ENCODE measurements at regions not wholly inside any gene's neighbourhood (a gene's known extent, or its start where the extent isn't known, plus 50 kb on each side); places are given as distances from the start of the nearest gene placed in this dataset.

- Histone ChIP-seq H3K36me3 (ENCODE audit: control insufficient read depth in 2 of 2, insufficient read depth in 1 of 2, low read length in 2 of 2) (no peaks in the 10 kb centered on the region), H3K4me3 (ENCODE audit: low read depth, low read length) (no peak overlapping the region), H3K4me1 (ENCODE audit: control insufficient read depth, insufficient read depth, low read length) (no peaks in the 10 kb centered on the region), H3K27ac (ENCODE audit: extremely low read depth, low read depth, low read length) (no peak overlapping the region), H3K9me3 (ENCODE audit: control insufficient read depth, insufficient read depth, low read depth, low read length) (no peaks in the 10 kb centered on the region)
- ChIA-PET POLR2A (no interaction called here), CTCF (no interaction called here)
- no peak for TF ChIP-seq GFI1B (tag by site-specific recombination; IDR thresholded peaks at IDR 0.05)
- no peak for TF ChIP-seq ZBTB49 (tag by site-specific recombination; IDR thresholded peaks at IDR 0.05; ENCODE audit: low read depth)
- TF ChIP-seq PBX3 (CRISPR knock-in tag; IDR thresholded peaks at IDR 0.05): no peak
- no peak for TF ChIP-seq ZNF223 (tag by site-specific recombination; IDR thresholded peaks at IDR 0.05)
- no peak for TF ChIP-seq ZNF311 (tag by site-specific recombination; IDR thresholded peaks at IDR 0.05; ENCODE audit: borderline replicate concordance)
- no peak for TF ChIP-seq ZNF747 (tag by site-specific recombination; IDR thresholded peaks at IDR 0.05)
- TF ChIP-seq ZNF830 (tag by site-specific recombination; IDR thresholded peaks at IDR 0.05; ENCODE audit: low read depth): no peak
- TF ChIP-seq ZNF654 (tag by site-specific recombination; IDR thresholded peaks at IDR 0.05; ENCODE audit: low read depth): no peak
- no peak for TF ChIP-seq ZBTB26 (tag by site-specific recombination; optimal IDR thresholded peaks at IDR 0.05)
- TF ChIP-seq KLF17 (tag by site-specific recombination; IDR thresholded peaks at IDR 0.05): no peak
- TF ChIP-seq ZNF473 (tag by site-specific recombination; IDR thresholded peaks at IDR 0.05): no peak
- no peak for TF ChIP-seq ZBTB48 (tag by site-specific recombination; IDR thresholded peaks at IDR 0.05)
- no peak for TF ChIP-seq ZNF184 (tag by site-specific recombination; IDR thresholded peaks at IDR 0.05)
- TF ChIP-seq ZBTB44 (tag by site-specific recombination; IDR thresholded peaks at IDR 0.05): no peak
- no peak for TF ChIP-seq ZNF211 (tag by site-specific recombination; IDR thresholded peaks at IDR 0.05; ENCODE audit: low read depth)
- TF ChIP-seq ZNF280D (tag by site-specific recombination; IDR thresholded peaks at IDR 0.05): no peak
Observed at GRCh38 chr7:109964780-109965179, 1126.1 kb upstream of the LRRN3 start.
